ENCODE measurements at regions not wholly inside any gene's neighbourhood (a gene's known extent, or its start where the extent isn't known, plus 50 kb on each side); places are given as distances from the start of the nearest gene placed in this dataset.

DNA sequence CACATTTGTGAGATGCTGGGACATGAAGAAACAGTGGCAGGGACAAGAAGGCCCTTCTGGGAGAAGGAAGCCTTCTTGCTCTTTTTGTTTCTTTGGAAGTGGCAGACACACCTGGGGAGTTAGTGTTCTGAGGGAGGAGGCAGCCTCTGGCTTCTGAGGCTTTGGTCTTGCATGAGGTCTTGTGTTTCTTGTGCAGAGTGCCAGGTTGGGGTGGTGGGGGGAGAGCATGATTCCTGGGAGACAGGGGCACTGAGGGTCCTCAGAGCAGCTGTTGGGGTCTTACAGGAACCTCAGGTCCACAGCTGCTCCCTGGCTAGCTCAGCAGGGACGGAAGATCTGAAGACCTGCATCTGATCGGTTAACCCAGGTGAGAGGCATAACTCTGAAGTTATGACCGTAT, 167.5 kb upstream of the ZNF536 start:
- Histone ChIP-seq H3K4me2 (ENCODE audit: low read length) (no peak overlapping the region), H3K9ac (ENCODE audit: low read length) (no peak overlapping the region), H3K9me3 (ENCODE audit: insufficient read depth, low read length) (no peaks in the 10 kb centered on the region), H4K20me1 (ENCODE audit: insufficient read depth, low read length) (no peaks in the 10 kb centered on the region), H3K27ac (ENCODE audit: low read length) (no peak overlapping the region), H3K36me3 (replicated peaks; ENCODE audit: low read depth, low read length) (no peaks in the 10 kb centered on the region), H3K79me2 (ENCODE audit: low read length) (no peaks in the 10 kb centered on the region), H2AFZ (ENCODE audit: low read depth, low read length) (no peak overlapping the region), H3K4me3 (ENCODE audit: low read length) (no peak overlapping the region), H3K4me1 (ENCODE audit: low read length) (no peaks in the 10 kb centered on the region), H3K27me3 (ENCODE audit: low read depth, low read length) (peaks cover 16% of the 10 kb centered on the region; the same call in 1 of the 2 replicates)
- no peak for TF ChIP-seq EZH2phosphoT487 (IDR thresholded peaks at IDR 0.05; ENCODE audit: low read depth)
- TF ChIP-seq, protein P1, sequence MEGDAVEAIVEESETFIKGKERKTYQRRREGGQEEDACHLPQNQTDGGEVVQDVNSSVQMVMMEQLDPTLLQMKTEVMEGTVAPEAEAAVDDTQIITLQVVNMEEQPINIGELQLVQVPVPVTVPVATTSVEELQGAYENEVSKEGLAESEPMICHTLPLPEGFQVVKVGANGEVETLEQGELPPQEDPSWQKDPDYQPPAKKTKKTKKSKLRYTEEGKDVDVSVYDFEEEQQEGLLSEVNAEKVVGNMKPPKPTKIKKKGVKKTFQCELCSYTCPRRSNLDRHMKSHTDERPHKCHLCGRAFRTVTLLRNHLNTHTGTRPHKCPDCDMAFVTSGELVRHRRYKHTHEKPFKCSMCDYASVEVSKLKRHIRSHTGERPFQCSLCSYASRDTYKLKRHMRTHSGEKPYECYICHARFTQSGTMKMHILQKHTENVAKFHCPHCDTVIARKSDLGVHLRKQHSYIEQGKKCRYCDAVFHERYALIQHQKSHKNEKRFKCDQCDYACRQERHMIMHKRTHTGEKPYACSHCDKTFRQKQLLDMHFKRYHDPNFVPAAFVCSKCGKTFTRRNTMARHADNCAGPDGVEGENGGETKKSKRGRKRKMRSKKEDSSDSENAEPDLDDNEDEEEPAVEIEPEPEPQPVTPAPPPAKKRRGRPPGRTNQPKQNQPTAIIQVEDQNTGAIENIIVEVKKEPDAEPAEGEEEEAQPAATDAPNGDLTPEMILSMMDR (IDR thresholded peaks at IDR 0.05; ENCODE audit: low read depth, low read length), result no peak

DNA sequence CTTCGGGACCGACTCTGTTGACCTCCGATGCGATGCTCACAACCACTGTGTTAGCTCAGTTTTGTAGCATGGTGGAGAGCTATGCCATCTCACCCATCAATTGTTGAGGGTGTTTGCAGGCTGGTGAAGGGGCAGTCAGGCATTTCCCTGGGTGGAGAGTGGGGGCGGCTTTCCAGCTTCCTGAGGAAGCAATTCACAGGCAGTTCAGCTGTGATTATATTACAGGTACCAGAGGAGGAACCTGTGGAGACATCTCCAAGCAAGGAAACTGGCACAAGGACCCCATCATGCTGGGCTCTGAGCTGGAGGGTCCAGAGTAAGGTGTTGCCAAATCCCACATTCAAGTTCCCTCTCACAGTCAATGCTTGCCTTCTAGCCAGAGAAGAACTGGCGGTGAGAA, 166.0 kb upstream of the ZNF536 start:
- H2AFZ ChIP-seq (ENCODE audit: low read depth, low read length), result no peak overlapping the region

DNA sequence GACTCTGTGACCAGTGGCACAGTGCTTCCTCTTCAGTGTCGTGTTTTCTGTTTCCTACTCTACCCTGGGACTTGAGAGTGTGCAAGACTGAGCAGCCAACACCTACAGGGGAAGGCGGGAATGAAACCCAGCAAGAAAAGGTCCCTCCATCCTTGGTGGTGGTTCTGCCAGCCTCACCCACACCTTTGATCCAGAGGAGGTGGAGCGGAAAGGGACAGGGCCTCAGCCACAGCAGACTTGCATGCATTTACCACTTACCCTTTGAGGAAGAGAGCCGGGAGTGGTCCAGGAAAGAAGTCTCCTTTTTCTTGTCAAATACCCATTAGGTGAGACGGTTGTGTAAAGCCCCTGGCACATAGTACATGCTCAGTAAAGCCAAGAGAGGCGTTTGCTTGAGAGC, 164.8 kb upstream of the ZNF536 start:
- peaks cover 16% of the 10 kb centered on the region; the same call in 1 of the 2 replicates for H3K27me3 ChIP-seq (ENCODE audit: low read depth, low read length)
- no peak overlapping the region for H3K4me3 ChIP-seq (ENCODE audit: low read length)
- H3K4me1 ChIP-seq (ENCODE audit: low read length), result no peaks in the 10 kb centered on the region
- H3K4me2 ChIP-seq (ENCODE audit: low read length), result no peak overlapping the region
- no peak for TF ChIP-seq EZH2phosphoT487 (IDR thresholded peaks at IDR 0.05; ENCODE audit: low read depth)
- TF ChIP-seq, protein P1 (IDR thresholded peaks at IDR 0.05; ENCODE audit: low read depth, low read length), result no peak
- H3K27ac ChIP-seq (ENCODE audit: low read length), result no peak overlapping the region
- no peaks in the 10 kb centered on the region for H3K36me3 ChIP-seq (replicated peaks; ENCODE audit: low read depth, low read length)
- H4K20me1 ChIP-seq (ENCODE audit: insufficient read depth, low read length), result no peaks in the 10 kb centered on the region
- no peak overlapping the region for H2AFZ ChIP-seq (ENCODE audit: low read depth, low read length)
- H3K9me3 ChIP-seq (ENCODE audit: insufficient read depth, low read length), result no peaks in the 10 kb centered on the region
- H3K9ac ChIP-seq (ENCODE audit: low read length), result no peak overlapping the region
- H3K79me2 ChIP-seq (ENCODE audit: low read length), result no peaks in the 10 kb centered on the region

More for the DNA sequence above, 166.0 kb upstream of the ZNF536 start:
- Histone ChIP-seq H3K27me3 (ENCODE audit: low read depth, low read length) (peaks cover 16% of the 10 kb centered on the region; the same call in 1 of the 2 replicates), H3K9ac (ENCODE audit: low read length) (no peak overlapping the region), H3K9me3 (ENCODE audit: insufficient read depth, low read length) (no peaks in the 10 kb centered on the region), H3K4me1 (ENCODE audit: low read length) (no peaks in the 10 kb centered on the region), H3K36me3 (replicated peaks; ENCODE audit: low read depth, low read length) (no peaks in the 10 kb centered on the region), H3K4me3 (ENCODE audit: low read length) (no peak overlapping the region), H3K27ac (ENCODE audit: low read length) (no peak overlapping the region), H4K20me1 (ENCODE audit: insufficient read depth, low read length) (no peaks in the 10 kb centered on the region), H3K79me2 (ENCODE audit: low read length) (no peaks in the 10 kb centered on the region), H3K4me2 (ENCODE audit: low read length) (no peak overlapping the region)
- no peak for TF ChIP-seq EZH2phosphoT487 (IDR thresholded peaks at IDR 0.05; ENCODE audit: low read depth)

DNA sequence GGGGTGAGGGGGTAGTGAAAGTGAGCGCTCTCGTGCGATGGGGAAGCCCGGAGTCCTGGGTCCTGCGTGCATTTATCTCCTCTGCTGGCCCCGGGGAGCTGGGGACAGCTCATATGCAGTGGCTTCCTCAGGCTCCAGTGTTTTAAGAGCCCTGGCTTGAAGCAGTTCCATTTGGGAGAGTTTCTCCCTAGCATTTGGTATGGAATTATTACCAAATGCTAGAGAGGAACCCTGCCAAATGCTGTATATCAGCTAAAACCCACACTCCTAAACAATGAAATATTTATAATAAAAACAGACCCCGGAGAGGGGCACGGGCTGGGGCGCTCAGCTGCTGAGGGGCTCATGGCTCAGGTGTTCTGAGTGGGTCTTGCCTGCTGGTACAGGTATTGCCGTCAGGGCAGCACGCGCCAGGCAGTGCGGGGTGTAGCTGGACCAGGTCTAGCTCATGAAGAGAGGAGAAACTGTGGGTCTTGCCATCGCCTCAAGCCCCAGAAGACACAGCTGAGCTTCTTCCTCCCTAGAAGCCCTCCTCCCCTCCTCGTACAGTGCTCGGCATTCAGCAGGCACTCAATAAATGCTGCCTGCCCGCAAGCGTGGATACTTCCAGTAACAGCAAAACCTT, 163.6 kb upstream of the ZNF536 start:
- no peaks in the 10 kb centered on the region for H3K9me3 ChIP-seq (ENCODE audit: insufficient read depth, low read length)
- no peaks in the 10 kb centered on the region for H3K4me1 ChIP-seq (ENCODE audit: low read length)
- H3K79me2 ChIP-seq (ENCODE audit: low read length), result no peaks in the 10 kb centered on the region
- H3K27me3 ChIP-seq (ENCODE audit: low read depth, low read length), result peaks cover 16% of the 10 kb centered on the region; the same call in 1 of the 2 replicates
- H4K20me1 ChIP-seq (ENCODE audit: insufficient read depth, low read length), result no peaks in the 10 kb centered on the region
- no peak overlapping the region for H3K4me3 ChIP-seq (ENCODE audit: low read length)
- H2AFZ ChIP-seq (ENCODE audit: low read depth, low read length), result no peak overlapping the region
- TF ChIP-seq, protein P1 (IDR thresholded peaks at IDR 0.05; ENCODE audit: low read depth, low read length), result no peak
- TF ChIP-seq EZH2phosphoT487 (IDR thresholded peaks at IDR 0.05; ENCODE audit: low read depth), result no peak
- H3K4me2 ChIP-seq (ENCODE audit: low read length), result no peak overlapping the region
- no peak overlapping the region for H3K27ac ChIP-seq (ENCODE audit: low read length)
- H3K9ac ChIP-seq (ENCODE audit: low read length), result no peak overlapping the region
- no peaks in the 10 kb centered on the region for H3K36me3 ChIP-seq (replicated peaks; ENCODE audit: low read depth, low read length)

All from OCI-LY3 (cell line).